ENCODE measurements at regions not wholly inside any gene's neighbourhood (a gene's known extent, or its start where the extent isn't known, plus 50 kb on each side); places are given as distances from the start of the nearest gene placed in this dataset.

- in situ Hi-C loops (cut with HindIII; ENCODE audit: low sequenced_read_pairs) = no loop called here
- TF ChIP-seq CTCF (IDR thresholded peaks at IDR 0.05; ENCODE audit: low read depth, low read length, missing control alignments) = no peak
- H3K4me3 ChIP-seq (ENCODE audit: low read depth, low read length) = no peak overlapping the region
- no peak for DNase-seq (ENCODE audit: low read depth)
Observed at GRCh38 chr9:115879451-115879850, 274.1 kb upstream of the PAPPA start.

- TF ChIP-seq CTCF (IDR thresholded peaks at IDR 0.05; ENCODE audit: low read depth, low read length, missing control alignments) = no peak
- no peak for DNase-seq (ENCODE audit: low read depth)
- H3K4me3 ChIP-seq (ENCODE audit: low read depth, low read length) = no peak overlapping the region
- in situ Hi-C loops (cut with HindIII; ENCODE audit: low sequenced_read_pairs) = loop anchor here (5.0 kb wide), 1 partner anchor 53 kb away; no protein-coding TSS in a partner anchor
Observed at GRCh38 chr9:115880221-115880885, 273.2 kb upstream of the PAPPA start.

DNA sequence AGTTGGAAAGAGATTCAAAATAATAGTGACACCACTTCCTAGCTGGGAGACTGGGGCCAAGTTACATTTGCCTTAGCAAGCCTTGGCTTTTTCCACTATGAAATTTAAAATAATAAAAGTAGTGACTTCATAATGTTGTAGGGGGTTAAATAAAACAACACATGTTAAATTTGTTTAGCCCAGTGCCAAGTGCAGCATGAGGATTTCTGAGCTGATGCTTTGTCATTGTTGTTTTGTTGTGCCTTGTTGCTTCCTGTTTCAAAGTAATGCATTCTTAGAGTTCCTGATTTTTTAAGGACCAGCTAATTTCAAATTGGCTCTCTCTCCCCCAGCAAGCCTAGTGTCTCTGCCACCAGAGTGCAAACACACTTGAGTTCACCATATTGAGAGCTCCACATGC, 270.7 kb upstream of the PAPPA start:
- in situ Hi-C loops (cut with HindIII; ENCODE audit: low sequenced_read_pairs) = loop anchor here (5.0 kb wide), 1 partner anchor 56 kb away; no protein-coding TSS in a partner anchor
- no peak for TF ChIP-seq CTCF (IDR thresholded peaks at IDR 0.05; ENCODE audit: low read depth, low read length, missing control alignments)
- peak; percentile 8 for DNase-seq (ENCODE audit: low read depth)
- H3K4me3 ChIP-seq (ENCODE audit: low read depth, low read length) = no peak overlapping the region

DNA sequence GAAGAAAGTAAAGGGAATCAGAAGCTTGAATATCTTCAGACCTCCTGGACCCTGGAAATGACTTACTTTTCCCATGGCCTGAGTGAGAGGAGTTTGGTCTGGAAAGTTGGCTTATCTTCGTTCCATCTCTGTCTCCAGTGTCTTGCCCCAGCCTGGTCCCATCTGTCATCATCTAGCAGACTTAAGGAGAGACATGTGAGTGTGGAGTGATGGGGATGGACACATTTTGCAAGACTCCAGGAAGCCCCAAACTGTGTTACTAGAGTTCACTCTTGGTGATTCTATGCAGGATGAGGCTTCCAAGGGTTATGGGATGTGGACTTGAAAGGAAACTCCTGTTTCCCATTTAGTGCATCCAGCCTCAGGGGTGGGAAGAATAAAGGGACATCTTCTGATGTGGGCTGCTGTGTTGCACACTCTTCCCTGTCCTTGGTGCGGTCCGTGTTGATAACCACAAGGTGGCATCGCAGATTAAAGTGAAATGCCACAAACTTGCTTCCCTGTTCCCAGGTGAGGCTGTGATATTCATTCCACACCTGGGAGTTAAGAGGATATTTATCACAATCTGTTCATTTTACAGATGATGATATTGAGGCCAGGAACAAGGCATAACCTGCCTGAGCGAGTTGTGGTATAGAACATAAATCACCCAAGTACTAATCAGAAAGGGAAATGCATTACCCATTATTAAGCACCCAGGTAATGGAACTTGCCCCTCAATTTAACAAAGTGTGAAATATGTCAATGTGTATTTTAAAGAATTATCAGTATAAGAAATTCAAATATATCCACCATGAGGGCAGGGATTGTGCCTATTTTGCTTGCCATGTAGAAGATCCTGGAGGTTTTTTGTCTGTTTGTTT, 269.9 kb upstream of the PAPPA start:
- peak; percentile 70 for TF ChIP-seq CTCF (IDR thresholded peaks at IDR 0.05; ENCODE audit: low read depth, low read length, missing control alignments)
- peak; percentile 29 for DNase-seq (ENCODE audit: low read depth)
- in situ Hi-C loops (cut with HindIII; ENCODE audit: low sequenced_read_pairs) = loop anchor here (5.0 kb wide), 1 partner anchor 56 kb away; no protein-coding TSS in a partner anchor
- H3K4me3 ChIP-seq (ENCODE audit: low read depth, low read length) = no peak overlapping the region

GRCh38 chr9:115884846-115885245, 268.7 kb upstream of the PAPPA start:
- in situ Hi-C loops (cut with HindIII; ENCODE audit: low sequenced_read_pairs) = loop anchor here (5.0 kb wide), 1 partner anchor 58 kb away; no protein-coding TSS in a partner anchor
- no peak for TF ChIP-seq CTCF (IDR thresholded peaks at IDR 0.05; ENCODE audit: low read depth, low read length, missing control alignments)
- no peak for DNase-seq (ENCODE audit: low read depth)
- H3K4me3 ChIP-seq (ENCODE audit: low read depth, low read length) = no peak overlapping the region

GRCh38 chr9:115888131-115888530, 265.5 kb upstream of the PAPPA start:
- TF ChIP-seq CTCF (IDR thresholded peaks at IDR 0.05; ENCODE audit: low read depth, low read length, missing control alignments) = no peak
- H3K4me3 ChIP-seq (ENCODE audit: low read depth, low read length) = no peak overlapping the region
- in situ Hi-C loops (cut with HindIII; ENCODE audit: low sequenced_read_pairs) = no loop called here
- DNase-seq (ENCODE audit: low read depth) = no peak

All from astrocyte of the cerebellum (primary cell).